Liver (tissue), 8 donors: ENCODE measurements at regions not wholly inside any gene's neighbourhood (a gene's known extent, or its start where the extent isn't known, plus 50 kb on each side); places are given as distances from the start of the nearest gene placed in this dataset.
A peak's percentile ranks its signal among the peaks of the same experiment; 100 is the strongest.
"Not testable (repeated sequence)": the region's sequence is repeated elsewhere in the genome, so short reads cannot be mapped to it uniquely, and the experiment has no call there.

Experiments
- DNase-seq: peaks from one replicate; pipeline ENCODE4 v3.0.0-alpha.2; 2017; ENCODE audit warnings: low spot score
- H3K27ac ChIP-seq, 2 donors: one replicate each; pipeline ENCODE4 v1.7.0; 2013; ENCODE audit warnings: inconsistent platforms in 2 of 2, low read length in 2 of 2, control low read depth in 1 of 2, low read depth in 1 of 2, mild to moderate bottlenecking in 1 of 2
- H3K27me3 ChIP-seq, 4 donors: one replicate each; pipeline versions ENCODE4 v1.6.1 to v1.7.0; 2013; ENCODE audit warnings: low read length in 3 of 4, inconsistent platforms in 1 of 4, mild to moderate bottlenecking in 1 of 4, moderate library complexity in 1 of 4; ENCODE audit not compliant: control insufficient read depth in 4 of 4, insufficient read depth in 4 of 4
- H3K36me3 ChIP-seq, 4 donors: one replicate each; pipeline versions ENCODE4 v1.6.1 to v1.7.0; 2013; ENCODE audit warnings: low read length in 3 of 4, mild to moderate bottlenecking in 3 of 4, low read depth in 1 of 4, moderate library complexity in 1 of 4; ENCODE audit not compliant: control insufficient read depth in 4 of 4, insufficient read depth in 3 of 4
- H3K4me1 ChIP-seq, 4 donors: one replicate each; pipeline versions ENCODE4 v1.6.1 to v1.7.0; 2013; ENCODE audit warnings: low read length in 3 of 4, mild to moderate bottlenecking in 3 of 4, moderate library complexity in 1 of 4; ENCODE audit not compliant: control insufficient read depth in 4 of 4, insufficient read depth in 4 of 4
- H3K4me3 ChIP-seq, 3 donors: one replicate each; pipeline versions ENCODE4 v1.6.1 to v1.7.0; 2013; ENCODE audit warnings: low read length in 3 of 3, control low read depth in 1 of 3, low read depth in 1 of 3, mild to moderate bottlenecking in 1 of 3
- H3K9ac ChIP-seq, 2 donors: one replicate each; pipeline ENCODE4 v1.7.0; 2013; ENCODE audit warnings: low read length in 2 of 2, mild to moderate bottlenecking in 2 of 2, moderate library complexity in 2 of 2, control low read depth in 1 of 2, low read depth in 1 of 2
- H3K9me3 ChIP-seq, 4 donors: one replicate each; pipeline versions ENCODE4 v1.6.1 to v1.7.0; 2013; ENCODE audit warnings: low read length in 3 of 4; ENCODE audit not compliant: control insufficient read depth in 4 of 4
- ATF3 ChIP-seq: IDR thresholded peaks from 2 replicates; pipeline ENCODE4 v1.6.1; 2016; ENCODE audit warnings: antibody characterized with exemption
- CTCF ChIP-seq: fragments of 150-350 bp; IDR thresholded peaks from 2 replicates; pipeline ENCODE4 v1.5.1; 2017; ENCODE audit warnings: improper control_type of control experiment, low read depth, low read length; ENCODE audit not compliant: missing input control
- EGR1 ChIP-seq, 2 donors: IDR thresholded peaks; 2 replicates each; pipeline ENCODE4 v1.6.1; 2016 to 2018; ENCODE audit warnings: antibody characterized with exemption in 2 of 2, low read depth in 2 of 2
- GABPA ChIP-seq, 2 donors: IDR thresholded peaks in 1 of 2; conservative IDR thresholded peaks in 1 of 2; 2 replicates each; pipeline ENCODE4 v1.6.1; 2016; ENCODE audit warnings: antibody characterized with exemption in 2 of 2, mild to moderate bottlenecking in 1 of 2, moderate library complexity in 1 of 2
- HNF4A ChIP-seq, 2 donors: conservative IDR thresholded peaks; 2 replicates each; pipeline ENCODE4 v1.6.1; 2016; ENCODE audit warnings: antibody characterized with exemption in 2 of 2, mild to moderate bottlenecking in 2 of 2
- JUND ChIP-seq, 2 donors: IDR thresholded peaks; 2 replicates each; pipeline ENCODE4 v1.6.1; 2016; ENCODE audit warnings: antibody characterized with exemption in 2 of 2
- MAX ChIP-seq: IDR thresholded peaks from 2 replicates; pipeline ENCODE4 v1.6.1; 2016; ENCODE audit warnings: antibody characterized with exemption
- RAD21 ChIP-seq, 2 donors: IDR thresholded peaks; 2 replicates each; pipeline ENCODE4 v1.6.1; 2016; ENCODE audit warnings: antibody characterized with exemption in 2 of 2, mild to moderate bottlenecking in 2 of 2
- ZBTB33 ChIP-seq: IDR thresholded peaks from 2 replicates; pipeline ENCODE4 v1.6.1; 2016; ENCODE audit warnings: antibody characterized with exemption
- WGBS: extraction: QIAGEN DNeasy Blood & Tissue Kit; methylation state at CpG from one replicate; pipeline ENCODE4 v1.1.7; 2013; 5-methylcytosine and 5-hydroxymethylcytosine counted together
- donor health status: healthy.
- donor health status: healthy.
- donor health status: healthy.
- donor health status: healthy.
- donor health status: healthy.

GRCh38 chr4:148598418-148599207 lies 156.4 kb upstream of the NR3C2 start:
- peak in 1 of 2 donors; percentile 29 for TF ChIP-seq RAD21 (IDR thresholded peaks at IDR 0.05)
- not testable (repeated sequence) for H3K27ac ChIP-seq, H3K4me1 ChIP-seq, H3K9ac ChIP-seq, H3K9me3 ChIP-seq, DNase-seq, H3K27me3 ChIP-seq, H3K36me3 ChIP-seq, H3K4me3 ChIP-seq
- 76% methylated on average over 14 of the region's 14 CpGs for WGBS

GRCh38 chr4:148589182-148589581 lies 147.0 kb upstream of the NR3C2 start:
- Histone ChIP-seq H3K4me3 (no peak overlapping the region), H3K36me3 (no peaks in the 10 kb centered on the region), H3K4me1 (no peaks in the 10 kb centered on the region), H3K27ac (no peak overlapping the region), H3K9me3 (peaks cover 0 to 1% (median 0%) of the 10 kb centered on the region in 4 donors), H3K27me3 (no peaks in the 10 kb centered on the region), H3K9ac (no peak overlapping the region)
- WGBS: 78% methylated on average over 4 of the region's 4 CpGs
- TF ChIP-seq GABPA (IDR thresholded peaks at IDR 0.05 in 1 of 2, conservative IDR thresholded peaks at IDR 0.05 in 1 of 2): no peak
- TF ChIP-seq HNF4A (conservative IDR thresholded peaks at IDR 0.05): no peak
- no peak for TF ChIP-seq EGR1 (IDR thresholded peaks at IDR 0.05; ENCODE audit: low read depth in 2 of 2)
- TF ChIP-seq JUND (IDR thresholded peaks at IDR 0.05): no peak
- TF ChIP-seq CTCF: no peak
- no peak for DNase-seq

GRCh38 chr4:148575577-148575976 lies 133.4 kb upstream of the NR3C2 start:
- Histone ChIP-seq H3K36me3 (no peaks in the 10 kb centered on the region), H3K4me3 (no peak overlapping the region), H3K9ac (no peak overlapping the region), H3K4me1 (no peaks in the 10 kb centered on the region), H3K27ac (no peak overlapping the region), H3K9me3 (peaks cover 0 to 1% (median 0%) of the 10 kb centered on the region in 4 donors), H3K27me3 (no peaks in the 10 kb centered on the region)
- TF ChIP-seq ZBTB33 (no peak), MAX (no peak), ATF3 (no peak), CTCF (no peak), GABPA (IDR thresholded peaks at IDR 0.05 in 1 of 2, conservative IDR thresholded peaks at IDR 0.05 in 1 of 2) (no peak)
- WGBS: 77% methylated on average over 2 of the region's 2 CpGs
- DNase-seq: no peak
